NAMALWA (cell line): ENCODE measurements at regions not wholly inside any gene's neighbourhood (a gene's known extent, or its start where the extent isn't known, plus 50 kb on each side); places are given as distances from the start of the nearest gene placed in this dataset.

Experiments
- DNase-seq: peaks from one replicate; pipeline ENCODE4 v3.0.0-alpha.2; 2015; ENCODE audit warnings: low spot score

GRCh38 chr6:8361259-8361658, 74.1 kb downstream of the SLC35B3 start:
- DNase-seq = no peak

DNA sequence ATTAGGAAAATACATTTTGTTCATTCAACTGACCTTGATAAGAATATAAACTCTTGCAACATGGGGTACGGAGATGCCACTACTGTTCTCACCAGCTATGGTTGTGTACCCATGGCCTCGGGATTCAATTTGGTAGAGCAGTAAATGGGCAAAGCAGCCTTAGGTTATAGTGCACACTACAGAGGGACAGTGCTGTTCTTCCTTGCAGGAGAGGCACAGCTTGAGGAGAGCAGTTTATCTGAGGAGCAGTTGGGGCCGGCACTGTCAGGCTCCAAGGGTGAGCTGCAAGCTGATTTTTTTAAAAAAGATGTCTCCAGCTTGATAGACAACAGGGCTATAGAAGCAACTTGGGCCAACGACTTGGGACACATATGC, 82.4 kb downstream of the SLC35B3 start:
- no peak for DNase-seq

DNA sequence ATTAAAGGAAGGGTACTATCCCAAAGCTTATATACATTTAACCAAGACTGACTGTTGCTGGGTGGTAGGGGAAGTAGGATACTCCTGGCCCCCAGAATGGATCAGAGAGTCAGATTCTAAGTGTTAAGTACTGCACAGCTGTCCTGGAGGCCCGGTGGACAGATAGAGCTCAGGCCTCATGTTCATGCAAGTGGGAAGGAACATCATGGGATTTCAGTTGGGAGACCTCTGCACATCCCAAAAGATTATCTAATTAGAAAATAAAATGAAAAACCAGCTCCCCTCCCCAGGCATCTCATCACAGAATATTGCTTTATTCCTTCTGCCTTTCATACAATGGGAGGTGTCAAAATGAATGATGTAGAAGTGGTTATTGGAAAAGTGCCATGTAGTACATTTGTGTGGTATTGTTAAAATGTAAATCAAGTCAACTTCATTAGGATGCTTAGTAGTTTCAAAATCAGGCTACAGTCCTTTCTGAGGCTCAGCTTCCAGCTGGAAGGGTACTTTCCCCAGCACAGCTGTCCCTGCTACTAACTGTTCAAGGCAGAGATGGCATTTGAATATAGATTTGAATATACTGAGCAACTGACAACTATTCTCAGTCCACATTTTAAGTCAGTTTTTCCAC, 82.9 kb downstream of the SLC35B3 start:
- no peak for DNase-seq

DNA sequence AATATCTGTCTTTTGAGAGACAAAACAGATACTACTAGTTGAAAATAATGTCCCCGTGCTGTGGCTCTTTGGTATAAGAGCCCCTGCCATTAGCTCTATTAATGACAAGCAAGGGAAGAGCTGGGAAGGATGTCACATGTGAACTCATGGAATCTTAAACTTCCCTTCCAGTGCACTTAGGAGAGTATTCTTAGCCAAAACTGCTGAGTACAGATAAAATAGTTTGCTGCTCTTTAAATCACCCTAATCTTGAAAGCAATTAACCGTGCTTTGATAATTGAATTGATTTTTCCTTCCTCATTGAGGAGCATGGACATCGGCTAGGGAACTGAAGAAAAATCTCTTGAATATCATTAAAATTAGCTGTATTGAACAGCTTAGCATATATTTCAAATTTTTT, 91.7 kb downstream of the SLC35B3 start:
- no peak for DNase-seq

DNA sequence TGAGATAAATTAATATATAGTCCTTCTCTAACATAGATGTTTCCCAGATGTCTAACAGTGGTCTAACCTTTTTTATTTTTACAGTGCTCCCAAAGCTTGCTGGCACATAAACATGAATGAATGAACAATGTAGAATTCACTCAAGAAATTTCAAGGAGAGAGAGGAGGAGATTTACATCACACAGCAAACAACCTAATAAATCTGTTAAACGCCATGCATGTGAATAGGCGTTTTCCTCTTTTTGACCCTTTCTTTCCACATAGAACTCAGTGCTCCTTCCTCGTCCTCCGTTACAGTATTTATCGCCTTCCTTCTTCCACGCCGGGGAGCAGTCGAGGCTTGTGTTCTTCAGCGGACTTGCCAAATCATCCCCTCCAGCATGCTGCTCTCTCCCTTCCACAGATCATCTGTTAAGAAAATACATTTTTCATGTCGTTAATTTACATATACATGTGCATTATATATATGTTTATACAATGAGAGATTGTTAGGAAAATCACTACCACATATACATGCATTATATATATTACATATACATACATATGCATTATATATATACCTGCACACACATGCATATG, 93.0 kb downstream of the SLC35B3 start:
- no peak for DNase-seq

- no peak for DNase-seq
These were observed 98.2 kb downstream of the SLC35B3 start for GRCh38 chr6:8337147-8337546.

- no peak for DNase-seq
These were observed 98.8 kb downstream of the SLC35B3 start for GRCh38 chr6:8336406-8337057.

DNA sequence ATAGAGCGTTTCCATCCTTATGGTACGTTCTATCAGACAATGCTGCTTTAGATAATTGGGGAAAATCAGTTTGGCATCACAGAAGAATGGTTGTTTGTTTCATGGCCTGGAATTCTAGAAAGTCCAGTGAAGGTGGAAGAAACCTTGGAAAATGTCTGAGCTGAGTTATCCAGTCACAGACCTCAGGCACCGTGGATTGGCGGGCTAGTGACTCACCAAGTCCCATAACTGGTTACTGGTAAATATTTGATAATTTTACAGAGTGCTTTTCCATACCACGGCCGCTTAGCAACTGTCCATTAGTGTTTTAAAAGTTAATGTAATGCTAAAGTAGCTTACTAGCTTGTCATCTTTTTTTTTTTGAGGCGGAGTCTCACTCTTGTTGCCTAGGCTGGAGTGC, 99.4 kb downstream of the SLC35B3 start:
- DNase-seq = no peak

DNA sequence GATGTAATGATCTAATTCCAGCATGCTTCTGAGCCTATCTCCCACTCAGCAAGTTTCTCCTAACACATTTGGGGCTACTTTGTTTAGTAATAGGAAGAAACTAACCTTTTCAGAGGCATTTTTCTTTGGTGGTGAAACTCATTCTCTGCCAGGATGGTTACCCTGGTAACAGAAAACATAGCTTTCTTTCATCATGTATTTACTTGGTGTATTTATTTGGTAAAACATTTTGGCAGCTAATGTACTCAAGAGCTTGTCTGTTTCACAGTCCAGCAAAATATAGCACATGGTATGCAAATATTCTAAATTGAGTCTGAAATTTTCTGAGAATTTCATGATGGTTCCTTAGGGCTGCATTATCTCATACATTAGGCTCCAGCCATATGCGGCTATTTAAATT, 100.0 kb downstream of the SLC35B3 start:
- DNase-seq = no peak

DNA sequence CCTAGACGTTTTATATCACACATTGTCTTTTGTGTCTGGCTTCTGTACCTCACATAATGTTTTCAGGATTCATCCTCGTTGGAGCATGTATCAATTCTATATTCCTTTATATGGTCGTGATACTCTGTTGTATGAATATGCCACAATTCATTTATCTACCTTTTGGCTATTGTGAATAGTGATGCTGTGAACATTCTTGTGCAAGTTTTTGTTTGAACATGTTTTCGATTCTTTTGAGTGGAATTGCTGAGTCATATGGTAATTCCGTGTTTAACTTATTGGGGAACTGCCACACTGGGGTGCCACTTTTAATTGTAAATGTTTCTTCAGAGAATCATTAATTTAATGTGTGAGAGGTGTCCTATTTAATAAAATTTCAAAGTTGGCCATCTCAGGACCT, 101.2 kb downstream of the SLC35B3 start:
- DNase-seq = no peak

GRCh38 chr6:8329562-8329961, 105.8 kb downstream of the SLC35B3 start:
- no peak for DNase-seq

DNA sequence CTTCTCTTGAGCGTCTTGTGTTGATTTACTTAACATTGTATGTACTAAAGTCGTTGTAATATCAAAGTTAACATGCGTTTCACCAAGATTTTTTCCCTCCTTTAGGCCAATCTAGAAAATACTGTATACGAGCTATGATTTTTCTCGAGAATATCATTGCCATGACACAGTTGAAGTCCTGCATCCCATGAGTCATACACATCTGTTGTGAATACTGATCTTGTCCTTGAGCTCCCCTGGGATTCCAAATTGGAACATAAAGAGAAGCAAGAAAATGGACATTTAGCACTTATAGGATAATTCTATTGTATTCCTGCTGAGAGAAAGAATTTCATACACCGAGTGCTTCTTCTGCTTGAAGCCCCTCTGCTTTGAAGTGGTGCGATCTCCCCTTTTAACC, 109.6 kb downstream of the SLC35B3 start:
- DNase-seq = no peak

GRCh38 chr6:8322659-8323058, 112.7 kb downstream of the SLC35B3 start:
- no peak for DNase-seq

- DNase-seq = no peak
These were observed 113.5 kb downstream of the SLC35B3 start for GRCh38 chr6:8321671-8322404.

- DNase-seq = no peak
These were observed 120.2 kb downstream of the SLC35B3 start for GRCh38 chr6:8315154-8315553.

GRCh38 chr6:8301502-8301901, 133.8 kb downstream of the SLC35B3 start:
- DNase-seq = no peak

DNA sequence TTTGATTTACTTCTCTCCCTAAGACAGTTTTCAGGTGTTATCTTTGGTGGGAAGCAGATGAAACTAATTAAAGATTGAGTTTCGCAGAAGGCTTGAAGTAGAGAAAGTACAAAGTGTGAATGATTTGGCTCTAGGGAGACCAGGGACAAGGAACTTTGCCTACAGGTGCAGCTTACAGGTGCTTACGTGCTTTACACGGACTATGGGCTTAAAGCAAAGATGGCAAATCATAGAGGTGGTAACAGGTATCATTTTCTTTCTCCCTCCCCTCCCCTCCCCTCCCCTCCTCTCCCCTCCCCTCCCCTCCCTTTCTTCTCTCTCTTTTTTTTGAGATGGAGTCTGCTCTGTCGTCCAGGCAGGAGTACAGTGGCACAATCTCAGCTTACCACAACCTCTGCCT, 136.3 kb downstream of the SLC35B3 start:
- no peak for DNase-seq

- peak; percentile 5 for DNase-seq
These were observed 152.4 kb downstream of the SLC35B3 start for GRCh38 chr6:8282946-8283345.

DNA sequence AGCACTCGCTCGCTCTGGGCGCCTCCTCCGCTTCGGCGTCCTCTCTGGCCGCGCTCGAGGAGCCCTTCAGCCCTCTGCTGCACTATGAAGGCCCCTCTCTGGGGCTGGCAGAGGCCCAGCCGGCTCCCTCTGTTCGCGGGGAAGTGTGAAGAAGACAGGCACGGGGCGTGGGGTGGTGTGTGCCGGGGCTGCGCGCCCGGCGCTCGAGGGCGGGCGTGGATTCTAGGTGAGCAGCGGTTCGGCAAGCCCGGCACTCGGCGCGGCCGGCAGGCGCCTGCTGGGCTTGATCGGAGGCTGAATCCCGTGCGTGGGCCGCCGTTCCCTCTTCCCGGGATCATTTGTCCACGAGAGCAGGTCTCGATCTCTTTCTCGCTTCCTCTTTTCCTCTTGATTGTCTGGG, 153.0 kb downstream of the SLC35B3 start:
- no peak for DNase-seq

DNA sequence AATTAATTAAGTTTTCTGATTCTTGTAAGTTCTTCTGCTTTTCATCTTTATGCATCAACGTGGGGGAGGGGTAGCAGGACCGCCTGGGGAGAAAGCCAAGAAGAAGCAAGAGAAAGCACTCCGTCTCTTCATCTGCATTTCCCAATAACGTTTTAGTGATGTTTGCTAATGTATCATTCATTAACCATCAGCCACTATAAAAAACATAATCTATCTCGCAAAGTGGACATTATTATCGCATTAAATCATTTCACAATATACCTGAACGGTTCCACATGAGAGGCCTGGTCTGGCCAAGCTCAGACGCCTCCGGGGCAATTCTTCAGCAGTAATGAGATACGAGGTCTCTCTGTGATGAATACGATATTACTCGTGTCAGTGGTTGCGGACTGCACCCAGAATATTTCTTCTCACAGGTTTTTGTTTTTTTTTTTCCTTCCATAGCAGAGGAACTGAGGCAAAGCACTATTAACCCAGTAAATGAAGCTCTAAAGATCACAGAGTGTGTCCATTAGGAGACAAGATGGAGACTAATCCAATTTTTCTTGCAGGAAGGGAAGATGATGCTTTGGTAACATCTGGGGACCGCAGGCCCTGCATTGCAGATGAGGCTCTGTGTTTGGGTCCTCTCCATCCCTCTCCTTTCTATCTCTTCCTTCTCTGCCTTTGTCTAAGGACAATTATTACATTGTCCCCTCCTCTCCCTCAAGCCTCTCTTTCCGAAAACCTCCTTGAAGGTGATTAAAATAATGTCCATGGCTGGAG, 156.1 kb downstream of the SLC35B3 start:
- DNase-seq = no peak

DNA sequence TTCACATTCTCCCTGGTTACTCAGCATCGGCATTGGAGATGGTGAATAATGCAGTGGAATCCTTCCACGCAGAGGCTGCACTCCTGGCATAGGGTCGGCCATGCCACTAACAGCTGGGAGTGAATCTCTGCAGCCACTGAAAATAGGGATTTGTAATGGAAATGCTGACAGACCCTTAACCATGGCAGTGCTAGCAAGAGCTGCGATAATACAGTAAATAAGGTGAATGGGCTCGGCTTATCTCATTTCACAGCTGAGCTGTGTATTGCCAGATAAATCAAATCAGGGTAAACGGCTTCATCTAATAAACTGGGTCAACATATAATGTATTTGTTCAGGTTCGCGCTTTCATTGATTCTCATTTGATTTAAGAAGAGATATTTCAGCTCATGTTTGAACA, 156.8 kb downstream of the SLC35B3 start:
- DNase-seq = no peak

- no peak for DNase-seq
These were observed 157.6 kb downstream of the SLC35B3 start for GRCh38 chr6:8277769-8278168.
